Common myeloid progenitor, CD34-positive (primary cell): ENCODE measurements at regions not wholly inside any gene's neighbourhood (a gene's known extent, or its start where the extent isn't known, plus 50 kb on each side); places are given as distances from the start of the nearest gene placed in this dataset.

ENCODE experiments used
- CTCF ChIA-PET: fragments of 350-600 bp; sonication (Branson Sonifier 250); formaldehyde crosslinking; loops from one replicate; lab custom pipeline; 2021; ENCODE audit warnings: antibody characterized with exemption; lab: Charles Lee
- POLR2A ChIA-PET: fragments of 350-600 bp; sonication (Branson Sonifier 250); formaldehyde crosslinking; loops from one replicate; lab custom pipeline; 2021; ENCODE audit warnings: antibody characterized with exemption; lab: Charles Lee
- DNase-seq, 3 donors: peaks; one replicate each; pipeline versions ENCODE4 v3.0.0 to v3.0.0-alpha.2; 2013
- H3K27ac ChIP-seq, 2 experiments: 1 replicate in 1 of 2; 2 replicates in 1 of 2; pipeline ENCODE4 v1.7.0; 2013; ENCODE audit warnings: inconsistent platforms in 2 of 2, low read length in 2 of 2, mild to moderate bottlenecking in 2 of 2, low read depth in 1 of 2, moderate library complexity in 1 of 2; ENCODE audit not compliant: severe bottlenecking in 2 of 2, insufficient read depth in 1 of 2, poor library complexity in 1 of 2
- H3K27me3 ChIP-seq, 5 experiments: replicated peaks in 2 of 5; 1 replicate in 3 of 5; 2 replicates in 2 of 5; pipeline versions ENCODE4 v1.6.1 to v1.7.0; 2013; ENCODE audit warnings: low read length in 4 of 5, mild to moderate bottlenecking in 2 of 5, moderate library complexity in 2 of 5, inconsistent platforms in 1 of 5; ENCODE audit not compliant: insufficient read depth in 5 of 5, control insufficient read depth in 4 of 5
- H3K36me3 ChIP-seq, 4 experiments: 1 replicate in 2 of 4; 2 replicates in 2 of 4; pipeline versions ENCODE4 v1.6.1 to v1.7.0; 2013; ENCODE audit warnings: low read length in 3 of 4, control low read depth in 1 of 4, mild to moderate bottlenecking in 1 of 4; ENCODE audit not compliant: control insufficient read depth in 4 of 4, insufficient read depth in 4 of 4
- H3K4me1 ChIP-seq, 4 experiments: 1 replicate in 3 of 4; 2 replicates in 1 of 4; pipeline versions ENCODE4 v1.6.1 to v1.7.1; 2013; ENCODE audit warnings: low read length in 3 of 4, mild to moderate bottlenecking in 3 of 4, control low read depth in 1 of 4, inconsistent platforms in 1 of 4, moderate library complexity in 1 of 4; ENCODE audit not compliant: control insufficient read depth in 4 of 4, insufficient read depth in 4 of 4; ENCODE audit errors: control extremely low read depth in 1 of 4
- H3K4me3 ChIP-seq, 7 experiments: 1 replicate in 4 of 7; 2 replicates in 3 of 7; pipeline versions ENCODE4 v1.5.1 to v1.7.0; 2013; ENCODE audit warnings: mild to moderate bottlenecking in 7 of 7, low read length in 6 of 7, moderate library complexity in 6 of 7, inconsistent platforms in 2 of 7, low read depth in 2 of 7, control low read depth in 1 of 7; ENCODE audit not compliant: insufficient read depth in 4 of 7, control insufficient read depth in 1 of 7; ENCODE audit errors: extremely low read depth in 1 of 7
- H3K9me3 ChIP-seq, 5 experiments: 1 replicate in 4 of 5; 2 replicates in 1 of 5; pipeline versions ENCODE4 v1.6.1 to v1.7.1; 2013; ENCODE audit warnings: low read length in 4 of 5, mild to moderate bottlenecking in 2 of 5, inconsistent platforms in 1 of 5, low read depth in 1 of 5, moderate library complexity in 1 of 5; ENCODE audit not compliant: control insufficient read depth in 4 of 5, insufficient read depth in 2 of 5; ENCODE audit errors: control extremely low read depth in 1 of 5
- WGBS: methylation state at CpG from one replicate; pipeline ENCODE4 v1.1.5; 2013; ENCODE audit not compliant: insufficient coverage; 5-methylcytosine and 5-hydroxymethylcytosine counted together

DNA sequence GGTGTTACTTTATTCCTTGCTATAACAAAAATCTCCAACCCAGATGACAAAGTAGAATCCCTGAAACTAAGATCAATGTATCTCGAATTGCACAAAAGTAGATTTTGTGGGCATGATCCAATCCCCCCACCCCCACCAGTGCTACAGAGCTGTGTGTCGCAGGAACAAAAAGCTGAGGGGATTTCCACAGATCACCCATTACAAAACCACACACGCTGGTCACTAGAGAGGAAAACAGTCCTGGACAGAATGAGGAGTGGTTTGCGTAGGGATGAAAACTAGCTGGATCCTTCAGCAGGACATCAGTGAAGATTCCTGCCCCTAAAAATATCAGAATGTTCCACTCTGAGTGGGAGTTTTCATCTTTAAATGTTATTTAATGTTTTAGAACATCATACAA is 165.3 kb upstream of the STK17B start:
- Histone ChIP-seq H3K27ac (no peak overlapping the region), H3K27me3 (no peaks in the 10 kb centered on the region), H3K4me1 (peaks cover 0 to 2% (median under 1%) of the 10 kb centered on the region in 4 experiments), H3K36me3 (no peaks in the 10 kb centered on the region), H3K4me3 (no peak overlapping the region), H3K9me3 (no peaks in the 10 kb centered on the region)
- ChIA-PET CTCF (interaction anchor here (0.7 to 6.5 kb wide), 23 partner anchors 8 to 670 kb away, joined by 3 to 103 read pairs (median 4); partner anchors contain the start of gene DNAH7), POLR2A (no interaction called here)
- peak in 2 of 3 donors; percentile 20 to 26 for DNase-seq
- WGBS: 78% methylated on average over 1 of the region's 4 CpGs

DNA sequence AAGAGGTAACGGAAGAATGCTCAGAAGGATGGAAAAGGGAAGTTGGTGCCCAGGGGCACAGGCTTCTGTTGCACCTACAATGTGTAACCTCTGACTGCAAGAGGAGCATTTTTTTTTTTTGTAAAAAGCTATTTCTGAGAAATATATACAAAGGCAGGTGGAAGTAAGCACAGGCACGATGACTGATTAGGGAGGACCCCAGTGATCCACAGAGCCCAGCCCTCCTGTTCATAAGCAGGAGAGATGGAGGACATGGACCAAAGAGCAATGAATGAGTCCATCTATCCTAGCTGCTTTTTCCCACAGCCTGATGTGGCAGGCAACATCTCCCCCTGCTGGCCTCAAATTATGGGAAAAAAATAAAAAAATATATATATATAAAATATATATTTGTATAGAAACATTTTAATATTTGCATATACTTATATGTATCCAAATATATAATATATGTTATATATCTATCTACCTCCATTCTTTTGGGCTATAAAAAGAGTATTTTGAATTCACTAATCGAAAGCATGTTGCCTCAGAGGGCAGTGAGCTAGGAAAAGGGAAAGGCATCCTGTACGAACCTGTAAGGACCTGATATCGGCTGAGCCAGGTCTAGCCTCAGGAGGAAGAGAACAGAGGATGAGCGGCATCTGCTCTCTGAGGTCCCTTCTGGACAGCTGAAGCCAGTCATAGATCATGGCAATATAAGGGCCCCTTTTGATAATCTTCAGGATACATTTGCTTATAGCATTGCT is 166.0 kb upstream of the STK17B start:
- no peaks in the 10 kb centered on the region for H3K9me3 ChIP-seq
- H3K4me3 ChIP-seq: no peak overlapping the region
- ChIA-PET CTCF (interaction anchor here (0.7 to 6.5 kb wide), 24 partner anchors 9 to 674 kb away, joined by 3 to 103 read pairs (median 4); partner anchors contain the start of gene DNAH7), POLR2A (no interaction called here)
- DNase-seq: peak; percentile 36 to 56 (median 47)
- H3K36me3 ChIP-seq: no peaks in the 10 kb centered on the region
- 72% methylated on average over 6 of the region's 6 CpGs for WGBS
- H3K4me1 ChIP-seq: peaks cover 0 to 2% (median under 1%) of the 10 kb centered on the region in 4 experiments
- H3K27ac ChIP-seq: no peak overlapping the region
- H3K27me3 ChIP-seq: no peaks in the 10 kb centered on the region

DNA sequence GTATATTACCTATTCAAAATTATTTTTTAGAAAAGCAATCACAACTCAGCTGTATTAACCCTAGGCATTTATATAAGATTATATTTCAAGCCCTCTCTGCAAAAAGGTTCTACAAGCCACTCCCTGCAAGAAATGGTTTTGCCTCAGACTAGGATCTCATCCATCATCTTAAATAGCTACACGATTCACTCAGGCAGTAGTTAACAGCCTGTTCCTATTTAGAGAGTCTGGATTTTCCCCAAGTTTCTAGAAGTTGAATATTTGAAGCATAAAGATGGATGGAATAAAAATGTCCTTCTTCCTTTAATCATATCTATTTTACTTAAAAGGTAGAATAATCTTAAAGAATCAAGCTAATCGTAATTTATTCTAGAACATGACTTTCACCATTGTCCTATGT is 167.1 kb upstream of the STK17B start:
- POLR2A ChIA-PET: no interaction called here
- H3K27me3 ChIP-seq: no peaks in the 10 kb centered on the region
- H3K9me3 ChIP-seq: no peaks in the 10 kb centered on the region
- peaks cover 0 to 2% (median under 1%) of the 10 kb centered on the region in 4 experiments for H3K4me1 ChIP-seq
- no peak for DNase-seq
- H3K27ac ChIP-seq: no peak overlapping the region
- H3K4me3 ChIP-seq: no peak overlapping the region
- no CpG with 5 or more reads among the region's 2 CpGs for WGBS
- CTCF ChIA-PET: interaction anchor here (1.2 to 6.5 kb wide), 11 partner anchors 9 to 675 kb away, joined by 3 to 103 read pairs (median 5); no protein-coding TSS in a partner anchor
- no peaks in the 10 kb centered on the region for H3K36me3 ChIP-seq

DNA sequence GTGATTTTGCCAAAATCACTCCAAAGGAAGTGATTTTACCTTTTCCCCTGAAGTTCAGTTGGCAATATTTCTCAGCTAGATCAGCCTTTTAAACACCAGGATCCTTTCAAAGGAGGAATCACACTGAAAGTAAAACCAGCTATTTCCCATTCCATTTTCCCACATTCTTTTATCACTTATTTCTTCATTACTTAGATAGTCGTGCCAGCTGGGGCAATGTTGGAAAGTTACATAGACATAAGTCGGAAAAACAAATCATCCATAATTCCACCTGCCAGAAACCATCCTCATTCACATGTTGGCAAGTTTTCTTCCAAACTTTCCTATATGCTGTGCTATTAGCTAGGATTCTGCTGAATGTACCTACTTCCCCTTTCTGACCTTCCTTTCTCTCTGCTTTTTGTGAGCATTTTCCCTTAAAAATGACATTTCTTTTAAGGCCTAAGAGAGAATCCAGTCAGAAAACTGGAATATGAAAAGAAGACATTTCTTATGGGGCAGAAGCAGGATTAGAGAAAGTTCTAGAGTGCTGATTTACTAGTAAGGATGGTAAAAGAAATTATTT is 170.0 kb upstream of the STK17B start:
- ChIA-PET POLR2A (no interaction called here), CTCF (interaction anchor here (0.9 kb wide), 2 partner anchors 273 to 1011 kb away, joined by 3 read pairs; no protein-coding TSS in a partner anchor)
- no peak for DNase-seq
- Histone ChIP-seq H3K9me3 (no peaks in the 10 kb centered on the region), H3K27me3 (no peaks in the 10 kb centered on the region), H3K36me3 (no peaks in the 10 kb centered on the region), H3K4me1 (peaks cover 0 to 2% (median under 1%) of the 10 kb centered on the region in 4 experiments), H3K4me3 (no peak overlapping the region), H3K27ac (no peak overlapping the region)
- WGBS: 100% methylated on average over 1 of the region's 2 CpGs

DNA sequence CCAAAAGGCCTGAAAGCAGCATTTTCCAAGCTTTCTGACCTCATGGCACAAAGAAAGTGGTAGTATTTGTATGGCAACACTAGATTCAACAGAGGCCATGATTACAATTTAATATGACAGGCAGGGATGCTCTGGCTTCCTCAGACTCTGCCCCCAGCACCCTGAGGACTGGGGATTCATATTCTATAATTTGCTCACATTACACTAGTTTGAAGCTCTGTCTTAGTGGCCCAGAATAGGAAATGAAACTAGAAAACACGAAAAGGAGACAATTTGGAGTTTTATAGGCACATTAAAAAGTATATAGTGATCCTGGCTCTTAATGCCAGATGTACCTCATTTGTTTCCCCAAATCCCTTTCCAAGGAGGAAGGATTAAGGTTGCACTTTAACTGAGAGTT is 173.0 kb upstream of the STK17B start:
- no peak for DNase-seq

DNA sequence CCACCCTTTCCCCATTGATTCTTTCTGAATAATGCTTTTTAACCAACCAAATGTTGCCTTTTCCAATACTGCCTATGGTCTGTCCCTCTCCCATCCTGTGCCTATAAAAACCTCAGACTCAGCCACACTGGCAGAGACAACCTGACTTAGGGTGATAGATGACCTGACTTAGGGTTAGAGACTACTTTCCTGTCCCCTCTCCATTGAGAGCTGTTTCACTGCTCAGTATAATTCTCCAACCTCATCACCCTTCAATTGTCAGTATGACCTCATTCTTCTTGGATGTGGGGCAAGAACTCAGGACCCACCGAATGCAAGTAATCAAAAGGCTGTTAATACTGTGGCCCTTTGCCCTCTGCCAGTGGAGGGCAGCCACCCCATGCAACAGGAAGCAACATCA is 182.3 kb upstream of the STK17B start:
- Histone ChIP-seq H3K4me1 (peaks cover 0 to 5% (median 0%) of the 10 kb centered on the region in 4 experiments), H3K27me3 (no peaks in the 10 kb centered on the region), H3K4me3 (no peak overlapping the region), H3K36me3 (peaks cover 0 to 3% (median 0%) of the 10 kb centered on the region in 4 experiments), H3K9me3 (peaks cover 1 to 17% (median 14%) of the 10 kb centered on the region in 5 experiments), H3K27ac (no peak overlapping the region)
- 100% methylated on average over 1 of the region's 1 CpG for WGBS
- CTCF ChIA-PET: interaction anchor here (1.0 kb wide), 2 partner anchors 11 to 276 kb away, joined by 3 read pairs; no protein-coding TSS in a partner anchor
- POLR2A ChIA-PET: no interaction called here
- no peak for DNase-seq

More for the DNA sequence above, 173.0 kb upstream of the STK17B start:
- no peaks in the 10 kb centered on the region for H3K27me3 ChIP-seq
- no peak overlapping the region for H3K4me3 ChIP-seq
- 100% methylated on average over 1 of the region's 1 CpG for WGBS
- H3K9me3 ChIP-seq: no peaks in the 10 kb centered on the region
- ChIA-PET POLR2A (no interaction called here), CTCF (no interaction called here)
- no peaks in the 10 kb centered on the region for H3K36me3 ChIP-seq
- H3K4me1 ChIP-seq: no peaks in the 10 kb centered on the region
- H3K27ac ChIP-seq: no peak overlapping the region

DNA sequence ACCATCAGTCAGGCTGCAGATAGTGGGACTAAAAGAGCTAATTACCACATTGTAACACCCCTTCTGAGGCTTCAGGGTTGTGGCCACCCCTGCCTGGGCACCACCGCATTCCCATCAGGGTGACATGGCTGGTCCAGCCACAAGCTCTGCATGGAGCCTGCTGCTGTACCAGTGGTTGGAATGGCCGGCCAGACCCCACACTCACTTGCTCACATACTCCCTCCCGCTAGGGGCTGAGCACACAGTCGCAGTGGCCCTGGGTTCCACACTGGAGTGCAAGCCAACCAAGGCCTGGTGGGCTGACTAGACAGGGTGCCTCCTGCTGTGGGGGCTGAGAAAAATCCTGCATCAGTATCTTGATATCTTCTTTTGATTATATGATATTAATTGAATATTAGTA is 182.8 kb upstream of the STK17B start:
- ChIA-PET POLR2A (no interaction called here), CTCF (interaction anchor here (1.0 kb wide), 2 partner anchors 11 to 276 kb away, joined by 3 read pairs; no protein-coding TSS in a partner anchor)
- Histone ChIP-seq H3K4me1 (peaks cover 0 to 5% (median 0%) of the 10 kb centered on the region in 4 experiments), H3K4me3 (no peak overlapping the region), H3K9me3 (peaks cover 1 to 17% (median 14%) of the 10 kb centered on the region in 5 experiments), H3K27me3 (no peaks in the 10 kb centered on the region), H3K36me3 (peaks cover 0 to 3% (median 0%) of the 10 kb centered on the region in 4 experiments), H3K27ac (no peak overlapping the region)
- 100% methylated on average over 3 of the region's 4 CpGs for WGBS
- no peak for DNase-seq
